ENCODE measurements at regions not wholly inside any gene's neighbourhood (a gene's known extent, or its start where the extent isn't known, plus 50 kb on each side); places are given as distances from the start of the nearest gene placed in this dataset.
"Not testable (repeated sequence)": the region's sequence is repeated elsewhere in the genome, so short reads cannot be mapped to it uniquely, and the experiment has no call there.

GRCh38 chr3:161691677-161692076 lies 195.1 kb downstream of the OTOL1 start:
- DNase-seq (ENCODE audit: low spot score), result no peak

- DNase-seq (ENCODE audit: low spot score), result no peak
Measured at GRCh38 chr3:161694682-161695564, 198.3 kb downstream of the OTOL1 start.

GRCh38 chr3:161695811-161696210 lies 199.2 kb downstream of the OTOL1 start:
- no peak for DNase-seq (ENCODE audit: low spot score)

- no peak for DNase-seq (ENCODE audit: low spot score)
Measured at GRCh38 chr3:161700998-161701397, 204.4 kb downstream of the OTOL1 start.

- not testable (repeated sequence) for DNase-seq (ENCODE audit: low spot score)
Measured at GRCh38 chr3:161707253-161707652, 210.6 kb downstream of the OTOL1 start.

- no peak for DNase-seq (ENCODE audit: low spot score)
Measured at GRCh38 chr3:161713731-161714130, 217.1 kb downstream of the OTOL1 start.

GRCh38 chr3:161731968-161732367 lies 235.4 kb downstream of the OTOL1 start:
- DNase-seq (ENCODE audit: low spot score), result no peak

GRCh38 chr3:161737171-161737570 lies 240.6 kb downstream of the OTOL1 start:
- no peak for DNase-seq (ENCODE audit: low spot score)

GRCh38 chr3:161740421-161740820 lies 243.8 kb downstream of the OTOL1 start:
- no peak for DNase-seq (ENCODE audit: low spot score)

- no peak for DNase-seq (ENCODE audit: low spot score)
Measured at GRCh38 chr3:161744366-161744765, 247.8 kb downstream of the OTOL1 start.

- DNase-seq (ENCODE audit: low spot score), result no peak
Measured at GRCh38 chr3:161745741-161746140, 249.1 kb downstream of the OTOL1 start.

- no peak for DNase-seq (ENCODE audit: low spot score)
Measured at GRCh38 chr3:161748049-161748448, 251.4 kb downstream of the OTOL1 start.

GRCh38 chr3:161754420-161755053 lies 257.9 kb downstream of the OTOL1 start:
- no peak for DNase-seq (ENCODE audit: low spot score)

- no peak for DNase-seq (ENCODE audit: low spot score)
Measured at GRCh38 chr3:161759444-161759843, 262.8 kb downstream of the OTOL1 start.

GRCh38 chr3:161766331-161766730 lies 269.7 kb downstream of the OTOL1 start:
- DNase-seq (ENCODE audit: low spot score), result no peak

GRCh38 chr3:161770484-161771386 lies 274.1 kb downstream of the OTOL1 start:
- DNase-seq (ENCODE audit: low spot score), result peak; percentile 35

- no peak for DNase-seq (ENCODE audit: low spot score)
Measured at GRCh38 chr3:161781381-161781780, 284.8 kb downstream of the OTOL1 start.

GRCh38 chr3:161793194-161793930 lies 296.8 kb downstream of the OTOL1 start:
- DNase-seq (ENCODE audit: low spot score), result no peak

GRCh38 chr3:161794551-161794950 lies 297.9 kb downstream of the OTOL1 start:
- DNase-seq (ENCODE audit: low spot score), result no peak

GRCh38 chr3:161796312-161796711 lies 299.7 kb downstream of the OTOL1 start:
- no peak for DNase-seq (ENCODE audit: low spot score)

- no peak for DNase-seq (ENCODE audit: low spot score)
Measured at GRCh38 chr3:161796780-161797179, 300.2 kb downstream of the OTOL1 start.

- no peak for DNase-seq (ENCODE audit: low spot score)
Measured at GRCh38 chr3:161798016-161798415, 301.4 kb downstream of the OTOL1 start.

Measured in activated CD4-positive, alpha-beta T cell treated with anti-CD3 and anti-CD28 coated beads, Interleukin-2, Interleukin-4, amounts not matched to agents 100 ng/mL and 50 ng/mL, durations not matched to agents 16 hours and 8 hours (primary cell).